Lung (tissue), 11 donors: ENCODE measurements at regions not wholly inside any gene's neighbourhood (a gene's known extent, or its start where the extent isn't known, plus 50 kb on each side); places are given as distances from the start of the nearest gene placed in this dataset.

Experiments used
- ATAC-seq: fragments of 200-7000 bp; cut with Tn5 transposase; one replicate; pipeline ENCODE4 v1.9.1; 2020; ENCODE audit warnings: moderate number of reproducible peaks; ENCODE audit not compliant: insufficient read depth, low FRiP score
- DNase-seq, 3 donors: peaks; one replicate each; pipeline ENCODE4 v3.0.0-alpha.2; 2013 to 2017
- H3K27ac ChIP-seq, 2 donors: one replicate each; pipeline ENCODE4 v1.5.1; 2013; ENCODE audit warnings: mild to moderate bottlenecking in 2 of 2, moderate library complexity in 2 of 2, control low read depth in 1 of 2, inconsistent platforms in 1 of 2, low read depth in 1 of 2, low read length in 1 of 2
- H3K27me3 ChIP-seq, 3 donors: one replicate each; pipeline ENCODE4 v1.5.1; 2013; ENCODE audit warnings: low read length in 2 of 3; ENCODE audit not compliant: control insufficient read depth in 3 of 3, insufficient read depth in 3 of 3
- H3K36me3 ChIP-seq, 4 donors: one replicate each; pipeline ENCODE4 v1.5.1; 2013; ENCODE audit warnings: low read length in 4 of 4, mild to moderate bottlenecking in 1 of 4, moderate library complexity in 1 of 4; ENCODE audit not compliant: control insufficient read depth in 4 of 4, insufficient read depth in 4 of 4
- H3K4me1 ChIP-seq, 5 donors: one replicate each; pipeline ENCODE4 v1.5.1; 2013; ENCODE audit warnings: low read length in 5 of 5, mild to moderate bottlenecking in 2 of 5, moderate library complexity in 1 of 5; ENCODE audit not compliant: control insufficient read depth in 5 of 5, insufficient read depth in 5 of 5
- H3K4me3 ChIP-seq: one replicate; pipeline ENCODE4 v1.5.1; 2013; ENCODE audit warnings: mild to moderate bottlenecking, control low read depth, moderate library complexity
- H3K9ac ChIP-seq, 2 donors: one replicate each; pipeline ENCODE4 v1.5.1; 2013; ENCODE audit warnings: low read length in 2 of 2, control low read depth in 1 of 2; ENCODE audit not compliant: insufficient read depth in 1 of 2
- H3K9me3 ChIP-seq, 4 donors: one replicate each; pipeline ENCODE4 v1.5.1; 2013; ENCODE audit warnings: low read length in 3 of 4, mild to moderate bottlenecking in 1 of 4, moderate library complexity in 1 of 4; ENCODE audit not compliant: control insufficient read depth in 4 of 4, insufficient read depth in 3 of 4
- CTCF ChIP-seq: IDR thresholded peaks from 2 replicates; pipeline ENCODE4 v1.5.1; 2012; ENCODE audit warnings: mild to moderate bottlenecking; ENCODE audit errors: control extremely low read depth, extremely low read depth
- WGBS, 2 donors: extraction: QIAGEN DNeasy Blood & Tissue Kit; methylation state at CpG; one replicate each; pipeline ENCODE4 v1.1.7; 2013; 5-methylcytosine and 5-hydroxymethylcytosine counted together
- donor health status: control.
- donor health status: control.
- donor health status: Bipolar disorder and iron deficiency.
- donor health status: healthy.
- donor health status: DM: yes; HTN: yes; CAD: no.

DNA sequence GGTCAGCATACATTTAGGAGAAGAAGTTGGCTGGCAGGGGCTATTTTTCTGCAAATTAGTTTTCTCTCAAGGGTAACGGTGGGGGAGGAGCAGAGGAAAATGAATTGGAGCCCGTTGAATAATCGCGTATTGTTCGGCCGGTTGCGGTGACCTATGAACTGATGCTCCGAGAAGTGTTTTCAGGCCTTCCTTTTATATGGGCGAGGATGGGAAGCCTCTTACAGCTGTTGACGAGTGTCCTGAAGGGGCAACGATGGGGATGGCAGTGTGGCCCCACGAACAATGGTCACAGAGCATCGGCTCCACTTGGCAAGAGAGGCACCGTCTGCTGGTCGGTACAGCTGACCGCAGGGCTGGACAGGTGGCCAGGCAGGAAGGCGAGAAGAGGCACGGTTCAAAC lies 400.7 kb downstream of the ZSWIM6 start:
- Histone ChIP-seq H3K9me3 (no peaks in the 10 kb centered on the region), H3K27me3 (no peaks in the 10 kb centered on the region), H3K9ac (no peak overlapping the region), H3K4me3 (no peak overlapping the region), H3K4me1 (peaks cover 0 to 53% (median 12%) of the 10 kb centered on the region in 5 donors), H3K36me3 (no peaks in the 10 kb centered on the region), H3K27ac (no peak overlapping the region)
- no peak for DNase-seq
- ATAC-seq, result no peak
- no peak for TF ChIP-seq CTCF
- WGBS, 2 donors, result 83 to 87% methylated on average over 18 of the region's 18 CpGs

- no peaks in the 10 kb centered on the region for H3K9me3 ChIP-seq
- ATAC-seq, result no peak
- H3K27me3 ChIP-seq, result no peaks in the 10 kb centered on the region
- no peak for DNase-seq
- no peak for TF ChIP-seq CTCF
- no peak overlapping the region for H3K9ac ChIP-seq
- H3K4me3 ChIP-seq, result no peak overlapping the region
- WGBS, 2 donors, result 92 to 95% methylated on average over 4 of the region's 4 CpGs
- peaks cover 0 to 53% (median 12%) of the 10 kb centered on the region in 5 donors for H3K4me1 ChIP-seq
- H3K27ac ChIP-seq, result no peak overlapping the region
- H3K36me3 ChIP-seq, result no peaks in the 10 kb centered on the region
Observed at GRCh38 chr5:61734001-61734400, 401.9 kb downstream of the ZSWIM6 start.

DNA sequence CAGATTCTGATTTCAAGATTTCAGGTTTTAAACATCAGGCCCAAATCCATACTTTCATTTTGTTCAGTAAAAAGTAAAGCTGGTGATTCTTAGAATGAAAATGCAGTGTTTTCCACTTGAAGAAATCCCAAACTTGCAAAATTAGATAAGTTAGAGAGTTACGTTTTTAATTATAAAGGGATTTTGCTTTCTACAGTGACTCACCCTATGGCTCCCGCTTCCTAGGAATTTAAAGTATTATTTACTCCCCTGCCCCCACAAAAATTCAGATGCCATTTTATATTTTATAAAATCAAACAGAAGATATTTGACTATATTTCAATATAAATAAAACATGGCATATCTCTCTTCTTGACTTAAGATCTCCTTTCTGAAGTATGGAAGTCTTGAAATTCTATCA lies 402.9 kb downstream of the ZSWIM6 start:
- Histone ChIP-seq H3K4me3 (no peak overlapping the region), H3K27ac (no peak overlapping the region), H3K9ac (no peak overlapping the region), H3K27me3 (no peaks in the 10 kb centered on the region), H3K36me3 (no peaks in the 10 kb centered on the region), H3K4me1 (peaks cover 0 to 53% (median 12%) of the 10 kb centered on the region in 5 donors), H3K9me3 (no peaks in the 10 kb centered on the region)
- WGBS, 2 donors, result 38 to 49% methylated on average over 2 of the region's 2 CpGs
- ATAC-seq, result no peak
- TF ChIP-seq CTCF, result no peak
- no peak for DNase-seq

DNA sequence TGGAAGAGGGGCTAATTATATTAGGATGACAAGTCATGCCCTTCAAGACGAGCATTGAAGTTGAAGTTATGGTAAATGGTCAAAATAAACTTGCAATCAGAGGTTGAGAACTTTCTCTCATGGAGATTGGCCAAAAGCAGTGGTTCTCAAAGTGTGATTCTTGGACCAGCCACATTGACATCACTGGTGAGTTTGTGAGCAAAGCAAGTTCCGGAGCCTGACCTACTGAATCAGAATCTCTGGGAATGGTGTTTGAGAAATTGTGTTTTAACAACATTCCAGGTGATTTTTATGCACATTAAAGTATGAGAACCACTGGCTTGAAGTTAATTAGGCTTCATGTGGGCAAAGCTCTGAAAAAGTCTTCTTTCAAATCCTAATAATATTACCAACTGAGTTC lies 403.5 kb downstream of the ZSWIM6 start:
- no peak for ATAC-seq
- no peak overlapping the region for H3K9ac ChIP-seq

More for the DNA sequence above, 403.5 kb downstream of the ZSWIM6 start:
- WGBS, 2 donors, result 78 to 79% methylated on average over 2 of the region's 2 CpGs
- no peak for TF ChIP-seq CTCF
- Histone ChIP-seq H3K4me3 (no peak overlapping the region), H3K27me3 (no peaks in the 10 kb centered on the region), H3K27ac (no peak overlapping the region), H3K9me3 (no peaks in the 10 kb centered on the region), H3K4me1 (peaks cover 0 to 49% (median 12%) of the 10 kb centered on the region in 5 donors), H3K36me3 (no peaks in the 10 kb centered on the region)
- DNase-seq, result peak in 1 of 3 donors; percentile 21
